HepG2 (cell line): ENCODE measurements at regions not wholly inside any gene's neighbourhood (a gene's known extent, or its start where the extent isn't known, plus 50 kb on each side); places are given as distances from the start of the nearest gene placed in this dataset.

Experiments
- ATAC-seq: fragments of 200-7000 bp; cut with Tn5 transposase; 3 replicates; pipeline ENCODE4 v1.9.1; 2020; ENCODE audit warnings: mild to moderate bottlenecking, moderate library complexity
- BruUV-seq: library from RNA; stranded (reverse); fragments of 400-500 nt; replicated peaks from 2 replicates; lab custom pipeline; 2021; lab: Mats Ljungman, UMichigan
- CTCF ChIA-PET: fragments of 300-600 bp; formaldehyde crosslinking; extraction: SDS; loops from one replicate; lab custom pipeline; 2021; ENCODE audit warnings: low total read pairs, inconsistent platforms, low intra/inter-chr PET ratio; lab: Yijun Ruan, JAX
- POLR2A ChIA-PET: fragments of 350-600 bp; sonication (Branson Sonifier 250); formaldehyde crosslinking; loops from one replicate; lab custom pipeline; 2020; ENCODE audit warnings: antibody characterized with exemption, inconsistent platforms; lab: Yijun Ruan, JAX
- DNase-seq: peaks from one replicate; pipeline ENCODE4 v3.0.0-alpha.2; 2015; ENCODE audit warnings: low spot score
- FAIRE-seq: peaks from 3 replicates; lab custom pipeline; 2011; peaks lifted over from hg19 to GRCh38; lab: Jason Lieb, UNC
- H2AFZ ChIP-seq: one replicate; pipeline ENCODE4 v1.6.1; 2011; ENCODE audit warnings: low read length, inconsistent platforms
- H3K27ac ChIP-seq: fragments of 300-600 bp; 3 replicates; pipeline ENCODE4 v1.8.0; 2011; ENCODE audit warnings: mixed run types, mild to moderate bottlenecking, mixed read lengths, low read length, inconsistent platforms; ENCODE audit not compliant: insufficient read depth; ENCODE audit errors: extremely low read length
- H3K27me3 ChIP-seq, 2 experiments: fragments of 200-600 bp in 1 of 2; 2 replicates in 1 of 2; 3 replicates in 1 of 2; pipeline versions ENCODE4 v1.6.0 to v1.8.0; 2011; ENCODE audit warnings: low read length in 2 of 2, mild to moderate bottlenecking in 2 of 2, moderate library complexity in 2 of 2, inconsistent platforms in 1 of 2; ENCODE audit not compliant: insufficient read depth in 2 of 2, control insufficient read depth in 1 of 2
- H3K36me3 ChIP-seq, 2 experiments: fragments of 200-600 bp in 1 of 2; replicated peaks in 1 of 2; 2 replicates in 1 of 2; 3 replicates in 1 of 2; pipeline versions ENCODE4 v1.5.1 to v1.8.0; 2011; ENCODE audit warnings: low read length in 2 of 2, inconsistent platforms in 1 of 2; ENCODE audit not compliant: insufficient read depth in 2 of 2, control insufficient read depth in 1 of 2
- H3K4me1 ChIP-seq: 2 replicates; pipeline ENCODE4 v1.5.1; 2012; ENCODE audit warnings: low read length, inconsistent platforms; ENCODE audit not compliant: insufficient read depth
- H3K4me2 ChIP-seq: 2 replicates; pipeline ENCODE4 v1.6.0; 2011; ENCODE audit warnings: low read depth, low read length, inconsistent platforms
- H3K4me3 ChIP-seq, 3 experiments: fragments of 200-600 bp in 1 of 3; sonication (generic), shearing (Covaris generic) in 1 of 3; replicated peaks in 1 of 3; 2 replicates each; pipeline ENCODE4 v1.5.1; 2011 to 2016; ENCODE audit warnings: low read length in 3 of 3, inconsistent platforms in 2 of 3, low read depth in 2 of 3, mild to moderate bottlenecking in 2 of 3, control low read depth in 1 of 3, mixed read lengths in 1 of 3; ENCODE audit not compliant: insufficient read depth in 1 of 3
- H3K79me2 ChIP-seq: one replicate; pipeline ENCODE4 v1.6.1; 2011; ENCODE audit warnings: low read length, inconsistent platforms; ENCODE audit not compliant: insufficient read depth
- H3K9ac ChIP-seq: 2 replicates; pipeline ENCODE4 v1.6.0; 2011; ENCODE audit warnings: mild to moderate bottlenecking, low read depth, low read length, inconsistent platforms; ENCODE audit not compliant: insufficient read depth
- H3K9me3 ChIP-seq: 2 replicates; pipeline ENCODE4 v1.5.1; 2012; ENCODE audit warnings: mild to moderate bottlenecking, low read length
- H4K20me1 ChIP-seq: 2 replicates; pipeline ENCODE4 v1.6.0; 2011; ENCODE audit warnings: inconsistent platforms, mild to moderate bottlenecking, low read length, moderate library complexity; ENCODE audit not compliant: insufficient read depth
- ADNP ChIP-seq: sonication (generic); formaldehyde crosslinking; IDR thresholded peaks from 2 replicates; pipeline ENCODE4 v1.4.0; 2020; ENCODE audit warnings: missing genetic modification reagents
- DRAP1 ChIP-seq: IDR thresholded peaks from 2 replicates; pipeline ENCODE4 v1.6.1; 2016; ENCODE audit warnings: missing genetic modification reagents, missing compliant biosample characterization
- IKZF5 ChIP-seq: IDR thresholded peaks from 2 replicates; pipeline ENCODE4 v1.6.1; 2018; ENCODE audit warnings: missing genetic modification reagents, mild to moderate bottlenecking, missing compliant biosample characterization
- ISL2 ChIP-seq: sonication (generic); formaldehyde crosslinking; IDR thresholded peaks from 2 replicates; pipeline ENCODE4 v1.5.0; 2020; ENCODE audit warnings: missing genetic modification reagents
- NAIF1 ChIP-seq: sonication (generic); formaldehyde crosslinking; IDR thresholded peaks from 2 replicates; pipeline ENCODE4 v1.5.0; 2020; ENCODE audit warnings: mild to moderate bottlenecking, missing genetic modification reagents, borderline replicate concordance
- NCOA5 ChIP-seq: sonication (generic); formaldehyde crosslinking; IDR thresholded peaks from 2 replicates; pipeline ENCODE4 v1.4.0; 2020; ENCODE audit warnings: missing genetic modification reagents
- NFKB2 ChIP-seq: sonication (generic); formaldehyde crosslinking; IDR thresholded peaks from 2 replicates; pipeline ENCODE4 v1.4.0; 2020; ENCODE audit warnings: missing genetic modification reagents, borderline replicate concordance
- SIX1 ChIP-seq: sonication (generic); formaldehyde crosslinking; IDR thresholded peaks from 2 replicates; pipeline ENCODE4 v1.4.0; 2020; ENCODE audit warnings: missing genetic modification reagents, borderline replicate concordance
- SP4 ChIP-seq: sonication (generic); formaldehyde crosslinking; IDR thresholded peaks from 2 replicates; pipeline ENCODE4 v1.8.1; 2023; ENCODE audit warnings: mild to moderate bottlenecking, missing genetic modification reagents
- SRSF1 ChIP-seq: fragments of 200-400 bp; formaldehyde crosslinking; optimal IDR thresholded peaks from 2 replicates; pipeline ENCODE3; 2017; ENCODE audit warnings: mild to moderate bottlenecking, low read depth, low read length, moderate library complexity
- THAP9 ChIP-seq: sonication (generic); formaldehyde crosslinking; IDR thresholded peaks from 2 replicates; pipeline ENCODE4; 2020; ENCODE audit warnings: missing genetic modification reagents, mild to moderate bottlenecking, borderline replicate concordance
- TSC22D2 ChIP-seq: sonication (generic); formaldehyde crosslinking; IDR thresholded peaks from 2 replicates; pipeline ENCODE4 v1.5.1; 2020; ENCODE audit warnings: missing genetic modification reagents, mild to moderate bottlenecking, borderline replicate concordance
- ZKSCAN1 ChIP-seq: fragments of 150-350 bp; IDR thresholded peaks from 2 replicates; pipeline ENCODE4 v1.6.1; 2014; ENCODE audit warnings: low read length
- ZNF547 ChIP-seq: sonication (generic); formaldehyde crosslinking; IDR thresholded peaks from 2 replicates; pipeline ENCODE4 v1.5.1; 2020; ENCODE audit warnings: mild to moderate bottlenecking, missing genetic modification reagents
- ZNF615 ChIP-seq: sonication (generic); formaldehyde crosslinking; IDR thresholded peaks from 2 replicates; pipeline ENCODE4 v1.5.0; 2020; ENCODE audit warnings: mild to moderate bottlenecking, missing genetic modification reagents, borderline replicate concordance
- ZNF644 ChIP-seq: IDR thresholded peaks from 2 replicates; pipeline ENCODE4 v1.6.1; 2016; ENCODE audit warnings: low read depth
- WGBS: methylation state at CpG from one replicate; pipeline ENCODE4 v1.1.6; 2017; ENCODE audit warnings: low lambda C conversion rate; 5-methylcytosine and 5-hydroxymethylcytosine counted together
- in situ Hi-C: cut with HindIII; loops from 2 replicates; pipeline ENCODE4 v1.10.0; 2017; ENCODE audit warnings: low pct_unique_long_range_greater_than_20kb; ENCODE audit not compliant: extremely low pct_ligation_motif_present
- intact Hi-C: fragments of 100-400 bp; cut with micrococcal nuclease; formaldehyde crosslinking; loops from one replicate; pipeline ENCODE4 v1.10.0; 2022; ENCODE audit not compliant: unreplicated experiment
- TF ChIP-seq, protein P1 (sequence below): sonication (generic); formaldehyde crosslinking; IDR thresholded peaks from 2 replicates; pipeline ENCODE4 v1.4.0; 2020; ENCODE audit warnings: missing genetic modification reagents
- TF ChIP-seq, protein P2 (sequence below): sonication (generic); formaldehyde crosslinking; IDR thresholded peaks from 2 replicates; pipeline ENCODE4 v1.5.0; 2020; ENCODE audit warnings: missing genetic modification reagents, mild to moderate bottlenecking, borderline replicate concordance

- no peak for TF ChIP-seq DRAP1
- no peak for TF ChIP-seq ZNF615 (CRISPR knock-in tag)
- TF ChIP-seq ZNF547 (CRISPR knock-in tag): no peak
- no peak for TF ChIP-seq SRSF1
- TF ChIP-seq TSC22D2 (CRISPR knock-in tag): no peak
- no peak for TF ChIP-seq ISL2 (CRISPR knock-in tag)
- TF ChIP-seq NCOA5: no peak
- no peak for TF ChIP-seq ZNF644 (CRISPR knock-in tag)
- no peak for TF ChIP-seq SP4
- TF ChIP-seq, all 625 proteins: peak for 0
These were observed 221.0 kb upstream of the TFPI start (continued) for GRCh38 chr2:187775196-187775595.

DNA sequence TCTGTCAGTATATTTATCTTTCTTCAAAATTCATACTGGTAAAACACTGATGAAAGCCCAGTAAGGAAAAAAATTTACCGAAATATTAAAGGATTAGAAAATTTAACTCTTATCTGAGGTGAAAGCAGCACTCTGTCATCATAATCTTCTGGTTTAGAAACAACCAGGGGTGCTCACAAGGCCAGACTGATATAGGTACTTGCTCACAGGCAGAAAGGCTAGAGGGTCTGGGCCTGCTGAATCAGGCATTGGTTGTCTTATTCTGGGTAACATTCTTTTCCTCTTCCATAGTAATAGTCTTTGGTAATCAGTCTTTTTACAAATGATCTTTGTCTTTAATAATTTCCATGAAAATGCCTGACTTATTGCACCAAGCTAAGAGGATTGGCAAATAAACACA is 221.4 kb upstream of the TFPI start:
- FAIRE-seq (no peak), DNase-seq (no peak), ATAC-seq (no peak)
- BruUV-seq: no TSS peak
- Histone ChIP-seq H3K9me3 (no peaks in the 10 kb centered on the region), H3K4me2 (no peak overlapping the region), H3K9ac (no peak overlapping the region), H4K20me1 (no peaks in the 10 kb centered on the region), H2AFZ (no peak overlapping the region), H3K79me2 (no peaks in the 10 kb centered on the region), H3K4me3 (no peak overlapping the region), H3K4me1 (no peaks in the 10 kb centered on the region), H3K36me3 (no peaks in the 10 kb centered on the region), H3K27ac (no peak overlapping the region), H3K27me3 (no peaks in the 10 kb centered on the region)
- intact Hi-C loops: no loop called here
- POLR2A ChIA-PET: no interaction called here
- WGBS: 2% methylated on average over 1 of the region's 1 CpG
- in situ Hi-C loops: no loop called here
- CTCF ChIA-PET: no interaction called here
- no peak for TF ChIP-seq NFKB2
- TF ChIP-seq THAP9: no peak
- no peak for TF ChIP-seq IKZF5 (CRISPR knock-in tag)
- TF ChIP-seq NAIF1 (CRISPR knock-in tag): no peak
- no peak for TF ChIP-seq SIX1 (CRISPR knock-in tag)
- TF ChIP-seq ADNP (CRISPR knock-in tag): no peak
- TF ChIP-seq ZKSCAN1: no peak
- TF ChIP-seq, protein P1, sequence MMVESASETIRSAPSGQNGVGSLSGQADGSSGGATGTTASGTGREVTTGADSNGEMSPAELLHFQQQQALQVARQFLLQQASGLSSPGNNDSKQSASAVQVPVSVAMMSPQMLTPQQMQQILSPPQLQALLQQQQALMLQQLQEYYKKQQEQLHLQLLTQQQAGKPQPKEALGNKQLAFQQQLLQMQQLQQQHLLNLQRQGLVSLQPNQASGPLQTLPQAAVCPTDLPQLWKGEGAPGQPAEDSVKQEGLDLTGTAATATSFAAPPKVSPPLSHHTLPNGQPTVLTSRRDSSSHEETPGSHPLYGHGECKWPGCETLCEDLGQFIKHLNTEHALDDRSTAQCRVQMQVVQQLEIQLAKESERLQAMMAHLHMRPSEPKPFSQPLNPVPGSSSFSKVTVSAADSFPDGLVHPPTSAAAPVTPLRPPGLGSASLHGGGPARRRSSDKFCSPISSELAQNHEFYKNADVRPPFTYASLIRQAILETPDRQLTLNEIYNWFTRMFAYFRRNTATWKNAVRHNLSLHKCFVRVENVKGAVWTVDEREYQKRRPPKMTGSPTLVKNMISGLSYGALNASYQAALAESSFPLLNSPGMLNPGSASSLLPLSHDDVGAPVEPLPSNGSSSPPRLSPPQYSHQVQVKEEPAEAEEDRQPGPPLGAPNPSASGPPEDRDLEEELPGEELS (CRISPR knock-in tag): no peak
- TF ChIP-seq, protein P2, sequence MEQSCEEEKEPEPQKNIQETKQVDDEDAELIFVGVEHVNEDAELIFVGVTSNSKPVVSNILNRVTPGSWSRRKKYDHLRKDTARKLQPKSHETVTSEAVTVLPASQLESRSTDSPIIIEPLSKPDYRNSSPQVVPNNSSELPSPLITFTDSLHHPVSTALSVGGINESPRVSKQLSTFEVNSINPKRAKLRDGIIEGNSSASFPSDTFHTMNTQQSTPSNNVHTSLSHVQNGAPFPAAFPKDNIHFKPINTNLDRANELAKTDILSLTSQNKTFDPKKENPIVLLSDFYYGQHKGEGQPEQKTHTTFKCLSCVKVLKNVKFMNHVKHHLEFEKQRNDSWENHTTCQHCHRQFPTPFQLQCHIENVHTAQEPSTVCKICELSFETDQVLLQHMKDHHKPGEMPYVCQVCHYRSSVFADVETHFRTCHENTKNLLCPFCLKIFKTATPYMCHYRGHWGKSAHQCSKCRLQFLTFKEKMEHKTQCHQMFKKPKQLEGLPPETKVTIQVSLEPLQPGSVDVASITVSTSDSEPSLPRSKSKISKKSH: no peak
